Astrocyte (in vitro differentiated cells and primary cell): ENCODE measurements at regions not wholly inside any gene's neighbourhood (a gene's known extent, or its start where the extent isn't known, plus 50 kb on each side); places are given as distances from the start of the nearest gene placed in this dataset.

Experiments used
- DNase-seq: peaks from one replicate; pipeline ENCODE4 v3.0.0-alpha.2; 2010; ENCODE audit warnings: low read depth
- FAIRE-seq: peaks from 2 replicates; lab custom pipeline; 2011; peaks lifted over from hg19 to GRCh38; lab: Jason Lieb, UNC
- H2AFZ ChIP-seq: 2 replicates; pipeline ENCODE4 v1.6.0; 2012; ENCODE audit warnings: low read depth, low read length, inconsistent platforms
- H3K27ac ChIP-seq: 2 replicates; pipeline ENCODE4 v1.5.1; 2011; ENCODE audit warnings: low read depth, low read length, inconsistent platforms
- H3K27me3 ChIP-seq: 2 replicates; pipeline ENCODE4 v1.6.0; 2011; ENCODE audit warnings: low read length, inconsistent platforms; ENCODE audit not compliant: insufficient read depth
- H3K36me3 ChIP-seq: 2 replicates; pipeline ENCODE4 v1.5.1; 2011; ENCODE audit warnings: low read length, inconsistent platforms; ENCODE audit not compliant: insufficient read depth
- H3K4me1 ChIP-seq: 2 replicates; pipeline ENCODE4 v1.5.1; 2011; ENCODE audit warnings: low read length, inconsistent platforms; ENCODE audit not compliant: insufficient read depth
- H3K4me2 ChIP-seq: 2 replicates; pipeline ENCODE4 v1.6.0; 2012; ENCODE audit warnings: low read length, inconsistent platforms
- H3K4me3 ChIP-seq: 2 replicates; pipeline ENCODE4 v1.5.1; 2011; ENCODE audit warnings: low read depth, mild to moderate bottlenecking, low read length, inconsistent platforms; ENCODE audit not compliant: insufficient read depth
- H3K79me2 ChIP-seq: 2 replicates; pipeline ENCODE4 v1.6.0; 2012; ENCODE audit warnings: mild to moderate bottlenecking, low read length, inconsistent platforms; ENCODE audit not compliant: insufficient read depth
- H3K9ac ChIP-seq: 2 replicates; pipeline ENCODE4 v1.6.0; 2012; ENCODE audit warnings: mild to moderate bottlenecking, low read length, inconsistent platforms
- H3K9me3 ChIP-seq: 2 replicates; pipeline ENCODE4 v1.5.1; 2012; ENCODE audit warnings: low read depth, mild to moderate bottlenecking, low read length, inconsistent platforms; ENCODE audit not compliant: insufficient read depth
- H4K20me1 ChIP-seq: 2 replicates; pipeline ENCODE4 v1.6.0; 2012; ENCODE audit warnings: low read length, inconsistent platforms; ENCODE audit not compliant: insufficient read depth
- H3K27ac Mint-ChIP-seq: one replicate; pipeline ENCODE4 v1.8.0; 2021; ENCODE audit warnings: mild to moderate bottlenecking, mixed read lengths; ENCODE audit not compliant: unreplicated experiment
- H3K27me3 Mint-ChIP-seq: one replicate; pipeline ENCODE4 v1.8.0; 2021; ENCODE audit warnings: low read depth, mixed read lengths; ENCODE audit not compliant: unreplicated experiment
- H3K36me3 Mint-ChIP-seq: one replicate; pipeline ENCODE4 v1.8.0; 2021; ENCODE audit warnings: low read depth, mixed read lengths; ENCODE audit not compliant: unreplicated experiment
- H3K4me1 Mint-ChIP-seq: one replicate; pipeline ENCODE4 v1.8.0; 2021; ENCODE audit warnings: low read depth, mixed read lengths; ENCODE audit not compliant: unreplicated experiment
- H3K4me3 Mint-ChIP-seq: one replicate; pipeline ENCODE4 v1.8.0; 2021; ENCODE audit warnings: mild to moderate bottlenecking, moderate library complexity, mixed read lengths; ENCODE audit not compliant: unreplicated experiment
- H3K9me3 Mint-ChIP-seq: one replicate; pipeline ENCODE4 v1.8.0; 2021; ENCODE audit warnings: mild to moderate bottlenecking, mixed read lengths; ENCODE audit not compliant: unreplicated experiment
- EZH2 ChIP-seq: IDR thresholded peaks from 2 replicates; pipeline ENCODE4 v1.6.1; 2012; ENCODE audit warnings: mild to moderate bottlenecking, low read length, inconsistent platforms; ENCODE audit not compliant: insufficient read depth
- TF ChIP-seq, protein P1 (sequence below): IDR thresholded peaks from 2 replicates; pipeline ENCODE4 v1.5.1; 2011; ENCODE audit warnings: low read depth, mild to moderate bottlenecking, inconsistent platforms, low read length, moderate library complexity; ENCODE audit not compliant: insufficient read depth

DNA sequence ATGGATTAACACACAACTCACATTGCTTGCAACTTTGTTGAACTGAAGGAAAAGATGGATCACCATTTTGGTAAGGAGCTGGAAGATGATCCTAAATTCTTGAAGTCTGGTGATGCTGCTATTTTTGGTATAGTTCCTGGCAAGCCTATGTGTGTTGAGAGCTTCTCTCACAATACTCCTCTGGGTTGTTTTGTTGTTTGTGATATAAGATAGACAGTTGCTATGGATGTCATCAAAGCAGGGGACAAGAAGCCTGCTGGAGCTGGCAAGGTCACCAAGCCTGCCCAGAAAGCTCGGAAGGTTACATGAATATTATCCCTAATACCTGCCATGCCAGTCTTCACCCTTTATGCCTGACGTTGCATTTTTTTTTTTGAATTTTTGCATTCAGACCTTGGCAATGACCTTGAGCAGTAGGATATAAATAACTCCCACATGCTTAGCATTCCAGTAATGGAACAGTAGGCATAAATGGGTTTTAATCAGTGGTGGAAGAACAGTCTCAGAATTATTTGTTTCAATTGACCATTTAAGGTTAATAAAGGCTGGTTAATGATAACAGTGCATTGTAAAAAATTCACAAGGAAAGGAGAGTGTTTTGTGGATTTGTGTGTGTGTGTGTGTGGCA is 129.0 kb upstream of the SEL1L start:
- Histone ChIP-seq H3K4me2 (no peak overlapping the region), H3K27ac (no peak overlapping the region), H3K27me3 (no peaks in the 10 kb centered on the region), H3K9ac (no peak overlapping the region), H4K20me1 (no peaks in the 10 kb centered on the region), H3K4me1 (no peaks in the 10 kb centered on the region), H3K36me3 (no peaks in the 10 kb centered on the region), H3K79me2 (no peaks in the 10 kb centered on the region), H2AFZ (no peak overlapping the region), H3K9me3 (peaks cover 6% of the 10 kb centered on the region), H3K4me3 (no peak overlapping the region)
- no peaks in the 10 kb centered on the region for H3K9me3 Mint-ChIP-seq
- H3K36me3 Mint-ChIP-seq, result no peaks in the 10 kb centered on the region
- TF ChIP-seq, protein P1, sequence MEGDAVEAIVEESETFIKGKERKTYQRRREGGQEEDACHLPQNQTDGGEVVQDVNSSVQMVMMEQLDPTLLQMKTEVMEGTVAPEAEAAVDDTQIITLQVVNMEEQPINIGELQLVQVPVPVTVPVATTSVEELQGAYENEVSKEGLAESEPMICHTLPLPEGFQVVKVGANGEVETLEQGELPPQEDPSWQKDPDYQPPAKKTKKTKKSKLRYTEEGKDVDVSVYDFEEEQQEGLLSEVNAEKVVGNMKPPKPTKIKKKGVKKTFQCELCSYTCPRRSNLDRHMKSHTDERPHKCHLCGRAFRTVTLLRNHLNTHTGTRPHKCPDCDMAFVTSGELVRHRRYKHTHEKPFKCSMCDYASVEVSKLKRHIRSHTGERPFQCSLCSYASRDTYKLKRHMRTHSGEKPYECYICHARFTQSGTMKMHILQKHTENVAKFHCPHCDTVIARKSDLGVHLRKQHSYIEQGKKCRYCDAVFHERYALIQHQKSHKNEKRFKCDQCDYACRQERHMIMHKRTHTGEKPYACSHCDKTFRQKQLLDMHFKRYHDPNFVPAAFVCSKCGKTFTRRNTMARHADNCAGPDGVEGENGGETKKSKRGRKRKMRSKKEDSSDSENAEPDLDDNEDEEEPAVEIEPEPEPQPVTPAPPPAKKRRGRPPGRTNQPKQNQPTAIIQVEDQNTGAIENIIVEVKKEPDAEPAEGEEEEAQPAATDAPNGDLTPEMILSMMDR, result no peak
- no peak for TF ChIP-seq EZH2
- H3K27ac Mint-ChIP-seq, result no peak overlapping the region
- FAIRE-seq (no peak), DNase-seq (no peak)
- H3K27me3 Mint-ChIP-seq, result no peaks in the 10 kb centered on the region
- H3K4me1 Mint-ChIP-seq, result peaks cover 3% of the 10 kb centered on the region
- no peak overlapping the region for H3K4me3 Mint-ChIP-seq

DNA sequence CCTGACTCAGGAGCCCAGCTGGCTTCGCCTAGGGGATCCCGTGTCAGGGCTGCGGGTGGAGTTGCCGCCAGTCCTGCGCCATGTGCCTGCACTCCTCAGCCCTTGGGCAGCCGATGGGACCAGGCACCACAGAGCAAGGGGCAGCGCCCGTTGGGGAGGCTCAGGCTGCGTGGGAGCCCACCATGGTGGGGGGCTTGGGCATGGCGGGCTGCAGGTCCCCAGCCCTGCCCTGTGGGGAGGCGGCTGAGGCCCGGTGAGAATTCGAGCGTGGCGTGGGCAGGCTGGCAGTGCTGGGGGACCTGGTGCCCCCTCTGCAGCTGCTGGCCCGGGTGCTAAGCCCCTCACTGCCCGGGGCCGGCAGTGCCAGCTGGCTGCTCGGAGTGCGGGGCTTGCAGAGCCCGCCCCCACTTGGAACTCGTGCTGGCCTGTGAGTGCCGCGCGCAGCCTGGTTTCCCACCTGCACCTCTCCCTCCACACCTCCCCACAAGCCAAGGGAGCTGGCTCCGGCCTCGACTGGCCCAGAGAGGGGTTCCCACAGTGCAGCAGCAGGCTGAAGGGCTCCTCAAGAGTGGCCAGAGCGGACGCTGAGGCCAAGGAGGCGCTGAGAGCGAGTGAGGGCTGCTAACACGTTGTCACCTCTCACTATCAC is 135.1 kb upstream of the SEL1L start:
- Histone ChIP-seq H3K4me2 (no peak overlapping the region), H3K4me3 (no peak overlapping the region), H3K9me3 (peaks cover 4% of the 10 kb centered on the region), H2AFZ (no peak overlapping the region), H3K9ac (no peak overlapping the region), H3K27me3 (no peaks in the 10 kb centered on the region), H3K79me2 (no peaks in the 10 kb centered on the region), H3K27ac (no peak overlapping the region), H4K20me1 (no peaks in the 10 kb centered on the region), H3K36me3 (no peaks in the 10 kb centered on the region), H3K4me1 (no peaks in the 10 kb centered on the region)
- Mint-ChIP-seq H3K36me3 (no peaks in the 10 kb centered on the region), H3K4me3 (no peak overlapping the region), H3K27ac (no peak overlapping the region), H3K27me3 (no peaks in the 10 kb centered on the region), H3K9me3 (peaks cover 2% of the 10 kb centered on the region), H3K4me1 (no peaks in the 10 kb centered on the region)
- no peak for TF ChIP-seq EZH2
- TF ChIP-seq, protein P1, result no peak
- FAIRE-seq (no peak), DNase-seq (no peak)

DNA sequence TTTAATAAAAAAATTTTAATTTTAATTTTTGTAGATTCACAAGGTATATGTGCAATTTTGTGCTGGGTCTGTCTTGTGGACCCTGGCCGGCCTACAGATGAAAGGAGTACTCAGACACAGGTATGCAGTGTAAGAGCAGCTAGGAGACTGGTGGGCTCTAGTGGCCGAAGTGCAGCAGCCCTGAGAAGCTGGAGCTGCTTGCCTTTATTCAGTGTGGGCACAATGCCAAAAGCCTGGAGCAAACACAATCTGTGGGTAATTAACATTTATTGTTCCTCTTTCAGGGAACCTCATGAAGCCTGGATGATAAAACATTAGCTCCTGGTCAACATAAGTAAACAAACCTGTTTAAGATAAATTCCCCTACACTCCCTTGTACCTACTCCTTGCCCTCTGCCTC is 135.7 kb upstream of the SEL1L start:
- Mint-ChIP-seq H3K4me1 (no peaks in the 10 kb centered on the region), H3K27me3 (no peaks in the 10 kb centered on the region), H3K27ac (no peak overlapping the region), H3K9me3 (peaks cover 2% of the 10 kb centered on the region), H3K36me3 (no peaks in the 10 kb centered on the region), H3K4me3 (no peak overlapping the region)
- FAIRE-seq (no peak), DNase-seq (no peak)
- Histone ChIP-seq H3K4me3 (no peak overlapping the region), H3K36me3 (no peaks in the 10 kb centered on the region), H3K4me2 (no peak overlapping the region), H3K27ac (no peak overlapping the region), H3K79me2 (no peaks in the 10 kb centered on the region), H3K27me3 (no peaks in the 10 kb centered on the region), H4K20me1 (no peaks in the 10 kb centered on the region), H3K9me3 (peaks cover 4% of the 10 kb centered on the region), H3K9ac (no peak overlapping the region), H3K4me1 (no peaks in the 10 kb centered on the region), H2AFZ (no peak overlapping the region)
- TF ChIP-seq EZH2, result no peak
- TF ChIP-seq, protein P1, result no peak
